WERI-Rb-1 (cell line): ENCODE measurements at regions not wholly inside any gene's neighbourhood (a gene's known extent, or its start where the extent isn't known, plus 50 kb on each side); places are given as distances from the start of the nearest gene placed in this dataset.

Source experiments
- DNase-seq: peaks from one replicate; pipeline ENCODE4 v3.0.0-alpha.2; 2020
- H3K27ac ChIP-seq: fragments of 250-450 bp; sonication (Bioruptor Pico); 2 replicates; pipeline ENCODE4 v1.5.1; 2020; ENCODE audit warnings: mild to moderate bottlenecking, moderate library complexity
- H3K27me3 ChIP-seq: fragments of 250-450 bp; sonication (Bioruptor Pico); 2 replicates; pipeline ENCODE4 v1.5.1; 2021; ENCODE audit warnings: mild to moderate bottlenecking, low read depth, moderate library complexity; ENCODE audit not compliant: insufficient read depth, severe bottlenecking
- H3K36me3 ChIP-seq: fragments of 250-450 bp; sonication (Bioruptor Pico); 2 replicates; pipeline ENCODE4 v1.5.1; 2020; ENCODE audit warnings: mild to moderate bottlenecking, moderate library complexity
- H3K4me3 ChIP-seq: 2 replicates; pipeline ENCODE4 v1.5.1; 2011; ENCODE audit warnings: low read depth, mild to moderate bottlenecking, control low read depth, low read length
- H3K9me3 ChIP-seq: fragments of 250-450 bp; sonication (Bioruptor Pico); 2 replicates; pipeline ENCODE4 v1.5.1; 2021; ENCODE audit warnings: mild to moderate bottlenecking, moderate library complexity; ENCODE audit not compliant: severe bottlenecking
- TF ChIP-seq, protein P1 (sequence below): IDR thresholded peaks from 2 replicates; pipeline ENCODE4 v1.5.1; 2011; ENCODE audit warnings: low read depth, mild to moderate bottlenecking, control low read depth, inconsistent platforms, low read length

DNA sequence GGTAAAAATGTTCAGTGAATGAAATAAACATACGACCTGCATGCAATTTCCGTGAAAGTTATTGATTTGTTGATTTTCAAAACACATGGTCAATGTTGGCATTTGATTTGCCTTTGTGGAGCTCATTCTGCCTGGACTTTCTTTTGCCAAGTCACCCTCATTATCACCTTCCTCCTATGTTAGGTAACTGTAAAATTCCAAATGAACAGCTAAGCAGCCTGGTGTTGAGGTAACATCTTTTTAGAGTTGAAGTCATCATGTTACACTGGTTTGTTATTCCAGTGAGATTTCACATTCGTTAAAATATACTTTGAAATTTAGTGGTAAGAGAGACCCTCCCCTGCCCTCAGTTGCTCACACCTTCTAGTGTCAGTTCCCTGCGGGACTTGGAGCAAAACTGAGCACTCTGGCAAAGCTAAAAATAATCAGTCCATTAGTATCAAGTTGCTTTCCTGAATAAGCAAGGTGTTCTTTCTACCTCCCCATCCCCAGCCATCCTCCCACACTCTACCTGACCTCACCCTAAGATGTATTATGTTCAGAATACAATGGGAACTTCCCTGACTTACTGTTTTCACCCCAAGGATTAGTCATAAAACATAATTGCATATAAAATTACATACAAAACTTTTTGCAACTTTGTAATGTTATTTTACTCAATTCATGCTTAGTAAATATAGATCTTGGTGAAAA, 283.3 kb upstream of the SEMA3A start:
- Histone ChIP-seq H3K27me3 (no peaks in the 10 kb centered on the region), H3K4me3 (no peak overlapping the region), H3K36me3 (no peaks in the 10 kb centered on the region), H3K27ac (no peak overlapping the region), H3K9me3 (no peaks in the 10 kb centered on the region)
- DNase-seq = no peak
- TF ChIP-seq, protein P1, sequence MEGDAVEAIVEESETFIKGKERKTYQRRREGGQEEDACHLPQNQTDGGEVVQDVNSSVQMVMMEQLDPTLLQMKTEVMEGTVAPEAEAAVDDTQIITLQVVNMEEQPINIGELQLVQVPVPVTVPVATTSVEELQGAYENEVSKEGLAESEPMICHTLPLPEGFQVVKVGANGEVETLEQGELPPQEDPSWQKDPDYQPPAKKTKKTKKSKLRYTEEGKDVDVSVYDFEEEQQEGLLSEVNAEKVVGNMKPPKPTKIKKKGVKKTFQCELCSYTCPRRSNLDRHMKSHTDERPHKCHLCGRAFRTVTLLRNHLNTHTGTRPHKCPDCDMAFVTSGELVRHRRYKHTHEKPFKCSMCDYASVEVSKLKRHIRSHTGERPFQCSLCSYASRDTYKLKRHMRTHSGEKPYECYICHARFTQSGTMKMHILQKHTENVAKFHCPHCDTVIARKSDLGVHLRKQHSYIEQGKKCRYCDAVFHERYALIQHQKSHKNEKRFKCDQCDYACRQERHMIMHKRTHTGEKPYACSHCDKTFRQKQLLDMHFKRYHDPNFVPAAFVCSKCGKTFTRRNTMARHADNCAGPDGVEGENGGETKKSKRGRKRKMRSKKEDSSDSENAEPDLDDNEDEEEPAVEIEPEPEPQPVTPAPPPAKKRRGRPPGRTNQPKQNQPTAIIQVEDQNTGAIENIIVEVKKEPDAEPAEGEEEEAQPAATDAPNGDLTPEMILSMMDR = no peak

DNA sequence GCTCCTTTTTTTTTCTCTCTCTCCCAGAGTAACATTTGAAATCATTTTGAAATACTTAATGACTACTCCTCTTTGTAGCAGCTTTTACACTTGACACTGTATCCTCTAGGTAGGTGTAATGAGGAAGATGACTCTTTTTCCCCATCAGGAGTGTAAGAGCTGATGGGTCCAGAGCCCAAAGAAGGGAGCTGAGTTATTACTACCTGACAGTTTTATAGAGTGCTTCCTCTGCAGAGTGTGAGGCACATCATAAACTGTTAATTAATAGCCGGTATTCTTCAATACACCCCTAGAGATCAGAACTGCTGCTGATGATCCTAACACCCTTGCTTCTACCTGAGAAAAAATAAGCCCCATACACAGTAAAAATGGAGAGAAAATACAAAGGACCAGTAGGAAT, 279.8 kb upstream of the SEMA3A start:
- Histone ChIP-seq H3K9me3 (no peaks in the 10 kb centered on the region), H3K27ac (no peak overlapping the region), H3K36me3 (no peaks in the 10 kb centered on the region), H3K27me3 (no peaks in the 10 kb centered on the region), H3K4me3 (no peak overlapping the region)
- DNase-seq = no peak
- TF ChIP-seq, protein P1 = no peak

DNA sequence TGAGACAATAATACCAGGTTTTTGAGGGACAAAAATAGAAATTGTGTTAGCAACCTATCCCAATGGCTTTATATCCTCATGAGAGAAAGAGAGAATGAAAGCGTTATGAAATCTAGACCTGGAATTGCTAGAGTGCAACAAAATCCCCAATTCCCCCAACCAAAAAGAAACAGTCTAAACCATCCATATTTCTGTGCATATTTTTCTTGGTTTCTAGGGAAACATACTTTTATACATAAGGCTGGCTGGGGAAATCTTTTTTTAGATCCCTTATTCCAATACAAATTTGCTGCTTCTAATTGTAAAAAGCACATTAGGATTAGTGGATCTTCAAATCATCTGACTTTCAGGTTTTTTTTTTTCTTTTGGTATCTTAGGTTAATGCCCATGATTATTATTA, 277.0 kb upstream of the SEMA3A start:
- no peak for DNase-seq
- TF ChIP-seq, protein P1 = no peak
- no peaks in the 10 kb centered on the region for H3K36me3 ChIP-seq
- no peak overlapping the region for H3K27ac ChIP-seq
- no peak overlapping the region for H3K4me3 ChIP-seq
- no peaks in the 10 kb centered on the region for H3K9me3 ChIP-seq
- no peaks in the 10 kb centered on the region for H3K27me3 ChIP-seq

DNA sequence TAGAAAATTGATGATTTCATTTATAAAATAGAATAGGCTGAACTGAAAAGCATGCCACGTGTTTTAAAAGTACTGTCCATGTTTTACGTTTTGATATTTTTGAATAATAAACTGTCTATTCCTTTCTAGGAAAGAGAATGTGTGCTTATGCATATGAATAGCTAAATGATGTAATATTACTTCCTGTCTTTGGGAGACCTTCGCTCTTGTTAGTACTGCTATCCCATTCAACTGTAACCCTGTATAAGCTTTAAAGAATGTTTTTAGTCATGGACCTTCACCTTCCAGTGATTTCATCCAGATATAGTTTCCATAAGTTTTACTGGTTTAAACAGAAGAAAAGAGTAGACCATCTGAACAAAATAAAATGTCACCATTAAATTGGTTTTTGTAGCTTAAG, 274.4 kb upstream of the SEMA3A start:
- Histone ChIP-seq H3K27me3 (no peaks in the 10 kb centered on the region), H3K4me3 (no peak overlapping the region), H3K36me3 (no peaks in the 10 kb centered on the region), H3K27ac (no peak overlapping the region), H3K9me3 (no peaks in the 10 kb centered on the region)
- no peak for DNase-seq
- TF ChIP-seq, protein P1 = no peak

DNA sequence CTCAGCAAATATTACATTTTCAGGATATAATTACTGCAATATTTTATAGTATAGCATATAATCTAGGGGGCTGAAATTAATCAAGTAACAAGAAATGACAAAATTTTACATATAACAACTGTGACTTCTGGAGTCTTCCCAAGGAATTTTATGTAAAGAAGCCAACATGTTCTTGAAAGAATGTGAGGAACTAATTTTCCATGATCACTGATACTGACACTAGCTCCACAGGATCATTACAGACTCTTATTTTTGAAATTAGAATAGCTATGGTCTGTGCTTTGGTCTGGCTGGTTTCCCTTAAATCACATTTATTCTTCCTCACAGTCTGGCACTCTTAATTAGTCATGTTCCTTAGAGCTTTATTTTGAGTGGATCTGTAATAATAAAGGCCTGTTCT, 267.7 kb upstream of the SEMA3A start:
- no peak overlapping the region for H3K4me3 ChIP-seq
- no peaks in the 10 kb centered on the region for H3K36me3 ChIP-seq
- no peak for DNase-seq
- no peaks in the 10 kb centered on the region for H3K27me3 ChIP-seq
- H3K27ac ChIP-seq = no peak overlapping the region
- H3K9me3 ChIP-seq = no peaks in the 10 kb centered on the region
- TF ChIP-seq, protein P1 = no peak

DNA sequence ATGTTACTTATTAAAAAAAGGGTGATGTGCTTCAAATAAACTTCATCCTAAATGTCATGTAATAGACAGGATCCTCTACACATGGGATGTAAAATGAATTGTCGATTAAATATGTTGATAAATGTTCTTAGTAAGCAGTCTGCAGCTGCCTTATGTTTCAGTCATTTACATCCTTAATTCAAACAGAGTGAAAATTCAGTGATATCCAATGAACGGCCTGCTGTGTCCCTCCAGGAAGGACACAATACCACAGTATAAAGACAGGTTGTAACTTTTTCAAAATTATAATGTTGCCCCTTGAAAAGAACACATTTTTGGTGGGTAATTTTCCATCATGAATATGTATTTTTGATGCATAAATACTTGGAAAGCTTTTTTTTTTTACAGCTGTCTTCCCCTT, 266.5 kb upstream of the SEMA3A start:
- Histone ChIP-seq H3K27ac (no peak overlapping the region), H3K36me3 (no peaks in the 10 kb centered on the region), H3K4me3 (no peak overlapping the region), H3K9me3 (no peaks in the 10 kb centered on the region), H3K27me3 (no peaks in the 10 kb centered on the region)
- TF ChIP-seq, protein P1 = no peak
- DNase-seq = no peak
